ENCODE measurements at regions not wholly inside any gene's neighbourhood (a gene's known extent, or its start where the extent isn't known, plus 50 kb on each side); places are given as distances from the start of the nearest gene placed in this dataset.

DNA sequence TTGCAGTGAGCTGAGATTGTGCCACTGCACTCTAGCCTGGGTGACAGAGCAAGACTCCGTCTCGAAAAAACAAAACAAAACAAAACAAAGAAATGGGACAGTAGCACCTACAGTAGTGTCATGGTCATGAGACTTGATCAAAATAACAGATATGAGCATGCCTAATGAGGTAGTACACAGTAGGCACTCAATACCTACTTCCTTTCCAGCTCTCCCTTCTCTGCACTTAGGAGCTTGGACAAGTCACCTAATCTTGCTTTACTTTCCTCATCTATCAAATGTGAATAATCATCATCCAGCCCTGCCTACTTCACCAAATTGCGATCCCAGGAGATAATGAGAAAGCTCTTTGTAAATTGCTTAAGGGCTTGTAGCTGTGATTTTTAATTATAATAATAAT is 55.4 kb upstream of the EPB41L1 start (continued):
- TF ChIP-seq RAD21 (IDR thresholded peaks at IDR 0.05), result no peak
- TF ChIP-seq REST (IDR thresholded peaks at IDR 0.05), result no peak
- TF ChIP-seq NR2F2 (IDR thresholded peaks at IDR 0.05), result no peak
- TF ChIP-seq TAF1 (conservative IDR thresholded peaks at IDR 0.05), result no peak
- TF ChIP-seq RXRA (IDR thresholded peaks at IDR 0.05), result no peak

- Histone ChIP-seq H3K9ac (ENCODE audit: low read depth in 1 of 2, low read length in 2 of 2) (no peak overlapping the region), H3K9me3 (ENCODE audit: control insufficient read depth in 4 of 4, low read length in 3 of 4) (no peaks in the 10 kb centered on the region), H3K4me3 (ENCODE audit: low read depth in 1 of 3, low read length in 3 of 3) (no peak overlapping the region), H3K4me1 (ENCODE audit: control insufficient read depth in 4 of 4, insufficient read depth in 4 of 4, low read length in 3 of 4) (peaks cover 0 to 6% (median 3%) of the 10 kb centered on the region in 4 donors), H3K36me3 (ENCODE audit: control insufficient read depth in 4 of 4, insufficient read depth in 3 of 4, low read depth in 1 of 4, low read length in 3 of 4) (no peaks in the 10 kb centered on the region), H3K27ac (ENCODE audit: low read depth in 1 of 2, low read length in 2 of 2) (no peak overlapping the region), H3K27me3 (ENCODE audit: control insufficient read depth in 4 of 4, insufficient read depth in 4 of 4, low read length in 3 of 4) (no peaks in the 10 kb centered on the region)
- DNase-seq (ENCODE audit: low spot score), result no peak
- no peak for TF ChIP-seq CTCF (IDR thresholded peaks at IDR 0.05; ENCODE audit: low read depth, low read length, missing input control)
- TF ChIP-seq, protein P1, sequence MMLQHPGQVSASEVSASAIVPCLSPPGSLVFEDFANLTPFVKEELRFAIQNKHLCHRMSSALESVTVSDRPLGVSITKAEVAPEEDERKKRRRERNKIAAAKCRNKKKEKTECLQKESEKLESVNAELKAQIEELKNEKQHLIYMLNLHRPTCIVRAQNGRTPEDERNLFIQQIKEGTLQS (IDR thresholded peaks at IDR 0.05), result no peak
- no peak for TF ChIP-seq HNF4A (conservative IDR thresholded peaks at IDR 0.05)
- TF ChIP-seq NR2F2 (IDR thresholded peaks at IDR 0.05), result no peak
- TF ChIP-seq SP1 (IDR thresholded peaks at IDR 0.05), result no peak
- no peak for TF ChIP-seq GABPA (IDR thresholded peaks at IDR 0.05 in 1 of 2, conservative IDR thresholded peaks at IDR 0.05 in 1 of 2)
- TF ChIP-seq TAF1 (conservative IDR thresholded peaks at IDR 0.05), result no peak
- TF ChIP-seq RXRA (IDR thresholded peaks at IDR 0.05), result no peak
- no peak for TF ChIP-seq ZBTB33 (IDR thresholded peaks at IDR 0.05)
- WGBS, result 65% methylated on average over 3 of the region's 3 CpGs
These were observed 53.3 kb upstream of the EPB41L1 start for GRCh38 chr20:36101192-36101591.

GRCh38 chr20:36102306-36102705 is 52.2 kb upstream of the EPB41L1 start:
- DNase-seq (ENCODE audit: low spot score), result no peak
- no peak for TF ChIP-seq NR2F2 (IDR thresholded peaks at IDR 0.05)
- no peak for TF ChIP-seq CTCF (IDR thresholded peaks at IDR 0.05; ENCODE audit: low read depth, low read length, missing input control)
- TF ChIP-seq JUND (IDR thresholded peaks at IDR 0.05), result no peak
- no peak for TF ChIP-seq ZBTB33 (IDR thresholded peaks at IDR 0.05)
- TF ChIP-seq EGR1 (IDR thresholded peaks at IDR 0.05; ENCODE audit: low read depth in 2 of 2), result no peak
- 59% methylated on average over 3 of the region's 3 CpGs for WGBS
- no peak overlapping the region for H3K27ac ChIP-seq (ENCODE audit: low read depth in 1 of 2, low read length in 2 of 2)
- H3K4me3 ChIP-seq (ENCODE audit: low read depth in 1 of 3, low read length in 3 of 3), result no peak overlapping the region
- no peaks in the 10 kb centered on the region for H3K9me3 ChIP-seq (ENCODE audit: control insufficient read depth in 4 of 4, low read length in 3 of 4)
- H3K4me1 ChIP-seq (ENCODE audit: control insufficient read depth in 4 of 4, insufficient read depth in 4 of 4, low read length in 3 of 4), result peaks cover 0 to 6% (median 3%) of the 10 kb centered on the region in 4 donors
- no peaks in the 10 kb centered on the region for H3K27me3 ChIP-seq (ENCODE audit: control insufficient read depth in 4 of 4, insufficient read depth in 4 of 4, low read length in 3 of 4)
- no peak overlapping the region for H3K9ac ChIP-seq (ENCODE audit: low read depth in 1 of 2, low read length in 2 of 2)
- H3K36me3 ChIP-seq (ENCODE audit: control insufficient read depth in 4 of 4, insufficient read depth in 3 of 4, low read depth in 1 of 4, low read length in 3 of 4), result no peaks in the 10 kb centered on the region
